NCI-H2029 treated with DMSO at 0.1 percent for 48 hours (cell line): ENCODE measurements at regions not wholly inside any gene's neighbourhood (a gene's known extent, or its start where the extent isn't known, plus 50 kb on each side); places are given as distances from the start of the nearest gene placed in this dataset.

Experiments used
- DNase-seq: peaks from one replicate; lab custom pipeline; 2025; lab: John Stamatoyannopoulos, UW

GRCh38 chr22:49435596-49435995 lies 392.1 kb downstream of the BRD1 start:
- no peak for DNase-seq

- DNase-seq: no peak
These were observed 393.7 kb downstream of the BRD1 start for GRCh38 chr22:49433717-49434611.

- DNase-seq: no peak
These were observed 394.7 kb downstream of the BRD1 start for GRCh38 chr22:49432897-49433443.

- no peak for DNase-seq
These were observed 395.3 kb downstream of the BRD1 start for GRCh38 chr22:49432211-49432896.

- DNase-seq: no peak
These were observed 396.1 kb downstream of the BRD1 start for GRCh38 chr22:49431551-49431950.

GRCh38 chr22:49429066-49429465 lies 398.6 kb downstream of the BRD1 start:
- DNase-seq: no peak

GRCh38 chr22:49427941-49428340 lies 399.7 kb downstream of the BRD1 start:
- no peak for DNase-seq

GRCh38 chr22:49427341-49427740 lies 400.3 kb downstream of the BRD1 start:
- DNase-seq: no peak

- no peak for DNase-seq
These were observed 400.9 kb downstream of the BRD1 start for GRCh38 chr22:49426618-49427266.

GRCh38 chr22:49426098-49426497 lies 401.6 kb downstream of the BRD1 start:
- DNase-seq: no peak

- DNase-seq: no peak
These were observed 402.3 kb downstream of the BRD1 start for GRCh38 chr22:49425356-49425755.

GRCh38 chr22:49424893-49425270 lies 402.8 kb downstream of the BRD1 start:
- no peak for DNase-seq

GRCh38 chr22:49423125-49423650 lies 404.5 kb downstream of the BRD1 start:
- DNase-seq: no peak

- no peak for DNase-seq
These were observed 405.0 kb downstream of the BRD1 start for GRCh38 chr22:49422701-49423100.

GRCh38 chr22:49420651-49421050 lies 407.0 kb downstream of the BRD1 start:
- no peak for DNase-seq

GRCh38 chr22:49419661-49420060 lies 408.0 kb downstream of the BRD1 start:
- no peak for DNase-seq

GRCh38 chr22:49418943-49419342 lies 408.7 kb downstream of the BRD1 start:
- DNase-seq: no peak

- no peak for DNase-seq
These were observed 409.3 kb downstream of the BRD1 start for GRCh38 chr22:49418341-49418894.

GRCh38 chr22:49417833-49418232 lies 409.8 kb downstream of the BRD1 start:
- DNase-seq: no peak

GRCh38 chr22:49417326-49417725 lies 410.3 kb downstream of the BRD1 start:
- no peak for DNase-seq

- no peak for DNase-seq
These were observed 412.3 kb downstream of the BRD1 start for GRCh38 chr22:49415151-49415951.
